GM23338 (cell line): ENCODE measurements at regions not wholly inside any gene's neighbourhood (a gene's known extent, or its start where the extent isn't known, plus 50 kb on each side); places are given as distances from the start of the nearest gene placed in this dataset.

ENCODE experiments used
- ATAC-seq: fragments of 200-7000 bp; cut with Tn5 transposase; 3 replicates; pipeline ENCODE4 v1.9.1; 2020
- DNase-seq: peaks from one replicate; pipeline ENCODE4 v3.0.0-alpha.2; 2015; ENCODE audit warnings: low spot score
- H2AFZ ChIP-seq: fragments of 200-600 bp; sonication (generic); 2 replicates; pipeline ENCODE4 v1.8.0; 2016; ENCODE audit warnings: antibody characterized with exemption, mild to moderate bottlenecking, moderate library complexity
- H3F3A ChIP-seq: fragments of 200-600 bp; sonication (generic); replicated peaks from 2 replicates; pipeline ENCODE4 v1.8.0; 2017; ENCODE audit warnings: antibody characterized with exemption, mixed run types, low read depth
- H3K27ac ChIP-seq: fragments of 200-600 bp; sonication (generic); 2 replicates; pipeline ENCODE4 v1.6.1; 2016; ENCODE audit warnings: low read depth
- H3K27me3 ChIP-seq: fragments of 200-600 bp; sonication (generic); 2 replicates; pipeline ENCODE4 v1.8.0; 2016; ENCODE audit warnings: mild to moderate bottlenecking, mixed run types, moderate library complexity; ENCODE audit not compliant: insufficient read depth
- H3K36me3 ChIP-seq: fragments of 200-600 bp; sonication (generic); 2 replicates; pipeline ENCODE4 v1.8.0; 2016; ENCODE audit warnings: mild to moderate bottlenecking; ENCODE audit not compliant: insufficient read depth
- H3K4me1 ChIP-seq: fragments of 200-600 bp; sonication (generic); 2 replicates; pipeline ENCODE4 v1.8.0; 2016; ENCODE audit warnings: mild to moderate bottlenecking, moderate library complexity; ENCODE audit not compliant: insufficient read depth
- H3K4me2 ChIP-seq: fragments of 200-600 bp; sonication (generic); 2 replicates; pipeline ENCODE4 v1.7.1; 2017; ENCODE audit warnings: mixed run types
- H3K4me3 ChIP-seq: fragments of 200-600 bp; sonication (generic); 2 replicates; pipeline ENCODE4 v1.6.1; 2016; ENCODE audit warnings: mixed run types
- H3K79me2 ChIP-seq: fragments of 200-600 bp; sonication (generic); replicated peaks from 2 replicates; pipeline ENCODE4 v1.8.0; 2017; ENCODE audit warnings: mild to moderate bottlenecking; ENCODE audit not compliant: insufficient read depth
- H3K9me2 ChIP-seq: fragments of 200-600 bp; sonication (generic); 2 replicates; pipeline ENCODE4 v1.8.0; 2017; ENCODE audit not compliant: insufficient read depth
- H4K20me1 ChIP-seq: fragments of 200-600 bp; sonication (generic); replicated peaks from 2 replicates; pipeline ENCODE4 v1.8.0; 2017; ENCODE audit warnings: mild to moderate bottlenecking; ENCODE audit not compliant: insufficient read depth
- H3K27ac Mint-ChIP-seq: 2 replicates; pipeline ENCODE4 v1.8.0; 2020; ENCODE audit warnings: inconsistent platforms, mild to moderate bottlenecking, moderate library complexity, mixed read lengths
- H3K27me3 Mint-ChIP-seq: 3 replicates; pipeline ENCODE4 v1.8.0; 2022; ENCODE audit warnings: low read depth, mild to moderate bottlenecking, moderate library complexity, mixed read lengths, inconsistent platforms; ENCODE audit not compliant: insufficient read depth, poor library complexity
- H3K36me3 Mint-ChIP-seq: 3 replicates; pipeline ENCODE4 v1.8.0; 2021; ENCODE audit warnings: low read depth, mild to moderate bottlenecking, inconsistent platforms, moderate library complexity, mixed read lengths
- H3K4me1 Mint-ChIP-seq: 3 replicates; pipeline ENCODE4 v1.8.0; 2020; ENCODE audit warnings: mild to moderate bottlenecking, inconsistent platforms, mixed read lengths
- H3K4me3 Mint-ChIP-seq: 3 replicates; pipeline ENCODE4 v1.8.0; 2021; ENCODE audit warnings: moderate library complexity, mild to moderate bottlenecking, inconsistent platforms, mixed read lengths
- H3K9me3 Mint-ChIP-seq: 3 replicates; pipeline ENCODE4 v1.8.0; 2020; ENCODE audit warnings: moderate library complexity, mild to moderate bottlenecking, inconsistent platforms, mixed read lengths
- CREB1 ChIP-seq: fragments of 250-450 bp; sonication (Bioruptor Pico); IDR thresholded peaks from 2 replicates; pipeline ENCODE4 v1.5.0; 2020; ENCODE audit warnings: low read depth, mild to moderate bottlenecking, moderate library complexity
- CTCF ChIP-seq, 2 experiments: fragments of 200-600 bp in 1 of 2; sonication (generic) in 1 of 2; conservative IDR thresholded peaks; 2 replicates each; pipeline versions ENCODE4 v1.5.1 to v1.6.1; 2016 to 2017; ENCODE audit warnings: antibody characterized with exemption in 2 of 2, low read depth in 2 of 2, mild to moderate bottlenecking in 2 of 2, moderate library complexity in 1 of 2
- EZH2 ChIP-seq: fragments of 200-600 bp; sonication (generic); IDR thresholded peaks from one replicate; pipeline ENCODE4 v1.8.0; 2017; ENCODE audit warnings: antibody characterized with exemption, mild to moderate bottlenecking, low read depth; ENCODE audit not compliant: unreplicated experiment
- NANOG ChIP-seq: IDR thresholded peaks from 2 replicates; pipeline ENCODE4 v1.6.1; 2016; ENCODE audit warnings: antibody characterized with exemption, borderline replicate concordance
- POLR2AphosphoS5 ChIP-seq: IDR thresholded peaks from 2 replicates; pipeline ENCODE4 v1.6.1; 2016; ENCODE audit warnings: antibody characterized with exemption, low read depth
- STAT1 ChIP-seq: IDR thresholded peaks from one replicate; pipeline ENCODE4 v1.6.1; 2016; ENCODE audit warnings: antibody characterized with exemption; ENCODE audit not compliant: unreplicated experiment
- ZNF331 ChIP-seq: fragments of 250-450 bp; sonication (Bioruptor Pico); IDR thresholded peaks from 2 replicates; pipeline ENCODE4 v1.5.0; 2020; ENCODE audit warnings: low read depth, mild to moderate bottlenecking, moderate library complexity
- ZNF462 ChIP-seq: fragments of 250-450 bp; sonication (Bioruptor Pico); IDR thresholded peaks from 2 replicates; pipeline ENCODE4 v1.5.0; 2020; ENCODE audit warnings: mild to moderate bottlenecking, moderate library complexity

- no peak for TF ChIP-seq ZNF462 (CRISPR knock-in tag)
- TF ChIP-seq NANOG, result no peak
- no peak for TF ChIP-seq CTCF (conservative IDR thresholded peaks at IDR 0.05; ENCODE audit: low read depth in 2 of 2)
- no peak for TF ChIP-seq POLR2AphosphoS5
- TF ChIP-seq ZNF331 (CRISPR knock-in tag), result no peak
- TF ChIP-seq EZH2, result no peak
Observed at GRCh38 chr15:73818308-73818985, 54.9 kb upstream of the TBC1D21 start (continued).

GRCh38 chr15:73821181-73821580 is 52.2 kb upstream of the TBC1D21 start:
- no peaks in the 10 kb centered on the region for H3K9me2 ChIP-seq
- no peaks in the 10 kb centered on the region for H3F3A ChIP-seq
- H3K4me3 ChIP-seq, result no peak overlapping the region
- no peak overlapping the region for H3K27ac ChIP-seq
- no peaks in the 10 kb centered on the region for H3K79me2 ChIP-seq
- no peaks in the 10 kb centered on the region for H3K4me1 ChIP-seq
- no peaks in the 10 kb centered on the region for H3K36me3 ChIP-seq
- DNase-seq (no peak), ATAC-seq (no peak)
- no peak overlapping the region for H3K27ac Mint-ChIP-seq
- H3K4me2 ChIP-seq, result no peak overlapping the region
- H2AFZ ChIP-seq, result no peak overlapping the region
- no peaks in the 10 kb centered on the region for H3K36me3 Mint-ChIP-seq
- H3K9me3 Mint-ChIP-seq, result no peaks in the 10 kb centered on the region; the same call in 2 of the 3 replicates
- no peaks in the 10 kb centered on the region for H3K4me1 Mint-ChIP-seq
- peaks cover 1% of the 10 kb centered on the region for H3K27me3 Mint-ChIP-seq
- H3K27me3 ChIP-seq, result no peaks in the 10 kb centered on the region
- H4K20me1 ChIP-seq, result no peaks in the 10 kb centered on the region
- H3K4me3 Mint-ChIP-seq, result no peak overlapping the region
- no peak for TF ChIP-seq STAT1
- no peak for TF ChIP-seq CREB1
- no peak for TF ChIP-seq POLR2AphosphoS5
- no peak for TF ChIP-seq CTCF (conservative IDR thresholded peaks at IDR 0.05; ENCODE audit: low read depth in 2 of 2)
